ENCODE measurements at regions not wholly inside any gene's neighbourhood (a gene's known extent, or its start where the extent isn't known, plus 50 kb on each side); places are given as distances from the start of the nearest gene placed in this dataset.

- intact Hi-C loops (cut with DNase I) = no loop called here
- no peak for DNase-seq (ENCODE audit: low spot score in 2 of 2)
- no peaks in the 10 kb centered on the region for H3K9me3 ChIP-seq
- H3K27ac ChIP-seq = no peak overlapping the region
- TF ChIP-seq, protein P1, sequence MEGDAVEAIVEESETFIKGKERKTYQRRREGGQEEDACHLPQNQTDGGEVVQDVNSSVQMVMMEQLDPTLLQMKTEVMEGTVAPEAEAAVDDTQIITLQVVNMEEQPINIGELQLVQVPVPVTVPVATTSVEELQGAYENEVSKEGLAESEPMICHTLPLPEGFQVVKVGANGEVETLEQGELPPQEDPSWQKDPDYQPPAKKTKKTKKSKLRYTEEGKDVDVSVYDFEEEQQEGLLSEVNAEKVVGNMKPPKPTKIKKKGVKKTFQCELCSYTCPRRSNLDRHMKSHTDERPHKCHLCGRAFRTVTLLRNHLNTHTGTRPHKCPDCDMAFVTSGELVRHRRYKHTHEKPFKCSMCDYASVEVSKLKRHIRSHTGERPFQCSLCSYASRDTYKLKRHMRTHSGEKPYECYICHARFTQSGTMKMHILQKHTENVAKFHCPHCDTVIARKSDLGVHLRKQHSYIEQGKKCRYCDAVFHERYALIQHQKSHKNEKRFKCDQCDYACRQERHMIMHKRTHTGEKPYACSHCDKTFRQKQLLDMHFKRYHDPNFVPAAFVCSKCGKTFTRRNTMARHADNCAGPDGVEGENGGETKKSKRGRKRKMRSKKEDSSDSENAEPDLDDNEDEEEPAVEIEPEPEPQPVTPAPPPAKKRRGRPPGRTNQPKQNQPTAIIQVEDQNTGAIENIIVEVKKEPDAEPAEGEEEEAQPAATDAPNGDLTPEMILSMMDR (IDR thresholded peaks at IDR 0.05) = no peak
- no peaks in the 10 kb centered on the region for H3K36me3 ChIP-seq
- H3K4me1 ChIP-seq = no peaks in the 10 kb centered on the region
- no peaks in the 10 kb centered on the region for H3K27me3 ChIP-seq
- H3K4me3 ChIP-seq = no peak overlapping the region
These were observed 119.2 kb downstream of the KLF5 start for GRCh38 chr13:73177916-73178565.

DNA sequence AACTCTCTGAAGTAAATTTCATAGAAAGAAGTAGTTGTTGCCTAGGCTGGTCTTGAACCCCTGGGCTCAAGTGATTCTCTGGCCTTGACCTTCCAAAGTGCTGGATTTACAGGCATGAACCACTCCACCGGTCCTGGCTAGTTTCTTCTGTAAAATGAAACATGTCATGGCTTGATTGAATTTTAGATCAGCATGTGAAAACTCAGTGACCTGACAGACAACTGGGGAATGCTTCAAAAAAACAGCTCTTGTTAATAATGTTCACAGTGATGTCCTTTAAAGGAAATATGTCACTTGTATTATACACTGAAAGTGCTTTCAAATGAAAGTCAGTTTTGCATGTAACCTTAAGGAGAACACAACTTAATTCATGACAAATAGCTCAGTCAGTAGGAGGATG, 118.2 kb downstream of the KLF5 start:
- DNase-seq (ENCODE audit: low spot score in 2 of 2) = no peak
- Histone ChIP-seq H3K4me3 (no peak overlapping the region), H3K27me3 (no peaks in the 10 kb centered on the region), H3K4me1 (no peaks in the 10 kb centered on the region), H3K9me3 (no peaks in the 10 kb centered on the region), H3K36me3 (no peaks in the 10 kb centered on the region), H3K27ac (no peak overlapping the region)
- intact Hi-C loops (cut with DNase I) = no loop called here
- TF ChIP-seq, protein P1 (IDR thresholded peaks at IDR 0.05) = no peak

- no peak for DNase-seq (ENCODE audit: low spot score in 2 of 2)
- no peaks in the 10 kb centered on the region for H3K36me3 ChIP-seq
- no peaks in the 10 kb centered on the region for H3K4me1 ChIP-seq
- H3K4me3 ChIP-seq = no peak overlapping the region
- no peaks in the 10 kb centered on the region for H3K27me3 ChIP-seq
- no peak overlapping the region for H3K27ac ChIP-seq
- H3K9me3 ChIP-seq = no peaks in the 10 kb centered on the region
- intact Hi-C loops (cut with DNase I) = no loop called here
- TF ChIP-seq, protein P1 (IDR thresholded peaks at IDR 0.05) = no peak
These were observed 115.8 kb downstream of the KLF5 start for GRCh38 chr13:73174521-73175010.

- H3K4me1 ChIP-seq = no peaks in the 10 kb centered on the region
- H3K36me3 ChIP-seq = no peaks in the 10 kb centered on the region
- no peak overlapping the region for H3K27ac ChIP-seq
- H3K4me3 ChIP-seq = no peak overlapping the region
- H3K27me3 ChIP-seq = no peaks in the 10 kb centered on the region
- H3K9me3 ChIP-seq = no peaks in the 10 kb centered on the region
- intact Hi-C loops (cut with DNase I) = no loop called here
- no peak for DNase-seq (ENCODE audit: low spot score in 2 of 2)
- TF ChIP-seq, protein P1 (IDR thresholded peaks at IDR 0.05) = no peak
These were observed 114.5 kb downstream of the KLF5 start for GRCh38 chr13:73173279-73173811.

DNA sequence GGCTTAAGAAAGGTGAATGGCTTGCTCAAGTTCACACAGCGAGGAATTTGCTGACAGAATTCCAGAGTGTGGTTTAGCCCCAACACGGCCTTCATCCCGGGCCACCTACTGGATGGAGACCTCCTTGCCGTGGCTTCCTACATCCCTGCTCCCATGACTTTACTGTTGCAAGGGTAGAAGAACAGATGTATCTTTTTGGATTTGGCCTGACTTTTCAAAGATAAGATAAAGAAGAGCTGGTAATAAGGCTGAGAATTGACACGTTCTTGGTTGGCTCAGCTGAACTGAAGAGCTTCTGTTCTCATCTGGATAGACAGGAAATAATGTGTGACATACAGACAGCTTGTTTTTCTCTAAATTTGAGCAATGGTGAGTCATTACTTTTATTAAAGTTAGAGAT, 113.1 kb downstream of the KLF5 start:
- TF ChIP-seq, protein P1 (IDR thresholded peaks at IDR 0.05) = no peak
- Histone ChIP-seq H3K4me1 (no peaks in the 10 kb centered on the region), H3K36me3 (no peaks in the 10 kb centered on the region), H3K27ac (no peak overlapping the region), H3K4me3 (no peak overlapping the region), H3K9me3 (no peaks in the 10 kb centered on the region), H3K27me3 (no peaks in the 10 kb centered on the region)
- intact Hi-C loops (cut with DNase I) = no loop called here
- no peak for DNase-seq (ENCODE audit: low spot score in 2 of 2)
